ENCODE measurements at regions not wholly inside any gene's neighbourhood (a gene's known extent, or its start where the extent isn't known, plus 50 kb on each side); places are given as distances from the start of the nearest gene placed in this dataset.

- no peaks in the 10 kb centered on the region for H3K27me3 ChIP-seq (ENCODE audit: control insufficient read depth, insufficient read depth, low read length, poor library complexity, severe bottlenecking)
- no peak overlapping the region for H3K4me3 ChIP-seq (ENCODE audit: insufficient read depth, low read depth, low read length)
- 94 to 95% methylated on average over 4 of the region's 4 CpGs for WGBS, 2 experiments
- H3K27ac ChIP-seq (ENCODE audit: insufficient read depth, low read depth, low read length, poor library complexity, severe bottlenecking) = no peak overlapping the region
- H3K9me3 ChIP-seq (ENCODE audit: control insufficient read depth, low read length) = no peaks in the 10 kb centered on the region
- H3K4me1 ChIP-seq (ENCODE audit: control insufficient read depth, insufficient read depth, low read length) = no peaks in the 10 kb centered on the region
- no peaks in the 10 kb centered on the region for H3K36me3 ChIP-seq (ENCODE audit: control insufficient read depth, insufficient read depth, low read length)
These were observed 618.9 kb downstream of the NPHP4 start for GRCh38 chr1:5373281-5373680.

- Histone ChIP-seq H3K4me3 (ENCODE audit: insufficient read depth, low read depth, low read length) (no peak overlapping the region), H3K27me3 (ENCODE audit: control insufficient read depth, insufficient read depth, low read length, poor library complexity, severe bottlenecking) (no peaks in the 10 kb centered on the region), H3K4me1 (ENCODE audit: control insufficient read depth, insufficient read depth, low read length) (peaks cover 6% of the 10 kb centered on the region), H3K9me3 (ENCODE audit: control insufficient read depth, low read length) (no peaks in the 10 kb centered on the region), H3K27ac (ENCODE audit: insufficient read depth, low read depth, low read length, poor library complexity, severe bottlenecking) (no peak overlapping the region), H3K36me3 (ENCODE audit: control insufficient read depth, insufficient read depth, low read length) (no peaks in the 10 kb centered on the region)
- 92% methylated on average over 7 of the region's 7 CpGs for WGBS, 2 experiments
These were observed 621.0 kb downstream of the NPHP4 start for GRCh38 chr1:5371270-5371669.

- no peaks in the 10 kb centered on the region for H3K36me3 ChIP-seq (ENCODE audit: control insufficient read depth, insufficient read depth, low read length)
- 93 to 97% methylated on average over 2 to 3 of the region's 3 CpGs for WGBS, 2 experiments
- H3K4me1 ChIP-seq (ENCODE audit: control insufficient read depth, insufficient read depth, low read length) = peaks cover 11% of the 10 kb centered on the region
- no peak overlapping the region for H3K27ac ChIP-seq (ENCODE audit: insufficient read depth, low read depth, low read length, poor library complexity, severe bottlenecking)
- H3K9me3 ChIP-seq (ENCODE audit: control insufficient read depth, low read length) = no peaks in the 10 kb centered on the region
- H3K27me3 ChIP-seq (ENCODE audit: control insufficient read depth, insufficient read depth, low read length, poor library complexity, severe bottlenecking) = no peaks in the 10 kb centered on the region
- H3K4me3 ChIP-seq (ENCODE audit: insufficient read depth, low read depth, low read length) = no peak overlapping the region
These were observed 621.9 kb downstream of the NPHP4 start for GRCh38 chr1:5370311-5370710.

GRCh38 chr1:5369223-5369622 lies 623.0 kb downstream of the NPHP4 start:
- Histone ChIP-seq H3K27ac (ENCODE audit: insufficient read depth, low read depth, low read length, poor library complexity, severe bottlenecking) (no peak overlapping the region), H3K9me3 (ENCODE audit: control insufficient read depth, low read length) (no peaks in the 10 kb centered on the region), H3K27me3 (ENCODE audit: control insufficient read depth, insufficient read depth, low read length, poor library complexity, severe bottlenecking) (no peaks in the 10 kb centered on the region), H3K36me3 (ENCODE audit: control insufficient read depth, insufficient read depth, low read length) (no peaks in the 10 kb centered on the region), H3K4me1 (ENCODE audit: control insufficient read depth, insufficient read depth, low read length) (peaks cover 11% of the 10 kb centered on the region), H3K4me3 (ENCODE audit: insufficient read depth, low read depth, low read length) (no peak overlapping the region)
- 92 to 95% methylated on average over 1 of the region's 1 CpG for WGBS, 2 experiments

- Histone ChIP-seq H3K9me3 (ENCODE audit: control insufficient read depth, low read length) (no peaks in the 10 kb centered on the region), H3K4me1 (ENCODE audit: control insufficient read depth, insufficient read depth, low read length) (peaks cover 11% of the 10 kb centered on the region), H3K27me3 (ENCODE audit: control insufficient read depth, insufficient read depth, low read length, poor library complexity, severe bottlenecking) (no peaks in the 10 kb centered on the region), H3K36me3 (ENCODE audit: control insufficient read depth, insufficient read depth, low read length) (no peaks in the 10 kb centered on the region), H3K4me3 (ENCODE audit: insufficient read depth, low read depth, low read length) (no peak overlapping the region), H3K27ac (ENCODE audit: insufficient read depth, low read depth, low read length, poor library complexity, severe bottlenecking) (no peak overlapping the region)
- WGBS, 2 experiments = 97 to 98% methylated on average over 5 of the region's 5 CpGs
These were observed 624.0 kb downstream of the NPHP4 start for GRCh38 chr1:5368201-5368600.

- WGBS, 2 experiments = 94 to 95% methylated on average over 6 of the region's 6 CpGs
These were observed 624.9 kb downstream of the NPHP4 start for GRCh38 chr1:5367306-5367705.

GRCh38 chr1:5365751-5366150 lies 626.5 kb downstream of the NPHP4 start:
- Histone ChIP-seq H3K36me3 (ENCODE audit: control insufficient read depth, insufficient read depth, low read length) (no peaks in the 10 kb centered on the region), H3K4me3 (ENCODE audit: insufficient read depth, low read depth, low read length) (no peak overlapping the region), H3K4me1 (ENCODE audit: control insufficient read depth, insufficient read depth, low read length) (peaks cover 11% of the 10 kb centered on the region), H3K27ac (ENCODE audit: insufficient read depth, low read depth, low read length, poor library complexity, severe bottlenecking) (no peak overlapping the region), H3K9me3 (ENCODE audit: control insufficient read depth, low read length) (no peaks in the 10 kb centered on the region), H3K27me3 (ENCODE audit: control insufficient read depth, insufficient read depth, low read length, poor library complexity, severe bottlenecking) (no peaks in the 10 kb centered on the region)
- WGBS, 2 experiments = 72 to 78% methylated on average over 5 of the region's 5 CpGs

More at GRCh38 chr1:5367306-5367705, 624.9 kb downstream of the NPHP4 start:
- Histone ChIP-seq H3K4me3 (ENCODE audit: insufficient read depth, low read depth, low read length) (no peak overlapping the region), H3K27ac (ENCODE audit: insufficient read depth, low read depth, low read length, poor library complexity, severe bottlenecking) (no peak overlapping the region), H3K36me3 (ENCODE audit: control insufficient read depth, insufficient read depth, low read length) (no peaks in the 10 kb centered on the region), H3K4me1 (ENCODE audit: control insufficient read depth, insufficient read depth, low read length) (peaks cover 11% of the 10 kb centered on the region), H3K9me3 (ENCODE audit: control insufficient read depth, low read length) (no peaks in the 10 kb centered on the region), H3K27me3 (ENCODE audit: control insufficient read depth, insufficient read depth, low read length, poor library complexity, severe bottlenecking) (no peaks in the 10 kb centered on the region)

- no peaks in the 10 kb centered on the region for H3K36me3 ChIP-seq (ENCODE audit: control insufficient read depth, insufficient read depth, low read length)
- 91% methylated on average over 6 of the region's 6 CpGs for WGBS, 2 experiments
- no peak overlapping the region for H3K4me3 ChIP-seq (ENCODE audit: insufficient read depth, low read depth, low read length)
- H3K4me1 ChIP-seq (ENCODE audit: control insufficient read depth, insufficient read depth, low read length) = peaks cover 11% of the 10 kb centered on the region
- H3K9me3 ChIP-seq (ENCODE audit: control insufficient read depth, low read length) = no peaks in the 10 kb centered on the region
- H3K27me3 ChIP-seq (ENCODE audit: control insufficient read depth, insufficient read depth, low read length, poor library complexity, severe bottlenecking) = no peaks in the 10 kb centered on the region
- H3K27ac ChIP-seq (ENCODE audit: insufficient read depth, low read depth, low read length, poor library complexity, severe bottlenecking) = no peak overlapping the region
These were observed 627.6 kb downstream of the NPHP4 start for GRCh38 chr1:5364591-5364990.

- no peaks in the 10 kb centered on the region for H3K9me3 ChIP-seq (ENCODE audit: control insufficient read depth, low read length)
- no peak overlapping the region for H3K27ac ChIP-seq (ENCODE audit: insufficient read depth, low read depth, low read length, poor library complexity, severe bottlenecking)
- H3K36me3 ChIP-seq (ENCODE audit: control insufficient read depth, insufficient read depth, low read length) = no peaks in the 10 kb centered on the region
- 87% methylated on average over 3 of the region's 3 CpGs; no CpG with 5 or more reads in 1 of the 2 experiments for WGBS, 2 experiments
- no peak overlapping the region for H3K4me3 ChIP-seq (ENCODE audit: insufficient read depth, low read depth, low read length)
- no peaks in the 10 kb centered on the region for H3K27me3 ChIP-seq (ENCODE audit: control insufficient read depth, insufficient read depth, low read length, poor library complexity, severe bottlenecking)
- H3K4me1 ChIP-seq (ENCODE audit: control insufficient read depth, insufficient read depth, low read length) = no peaks in the 10 kb centered on the region
These were observed 637.5 kb downstream of the NPHP4 start for GRCh38 chr1:5354681-5355080.

- no peak overlapping the region for H3K27ac ChIP-seq (ENCODE audit: insufficient read depth, low read depth, low read length, poor library complexity, severe bottlenecking)
- H3K4me1 ChIP-seq (ENCODE audit: control insufficient read depth, insufficient read depth, low read length) = no peaks in the 10 kb centered on the region
- no peaks in the 10 kb centered on the region for H3K9me3 ChIP-seq (ENCODE audit: control insufficient read depth, low read length)
- H3K4me3 ChIP-seq (ENCODE audit: insufficient read depth, low read depth, low read length) = no peak overlapping the region
- WGBS, 2 experiments = 76 to 81% methylated on average over 4 of the region's 4 CpGs
- no peaks in the 10 kb centered on the region for H3K27me3 ChIP-seq (ENCODE audit: control insufficient read depth, insufficient read depth, low read length, poor library complexity, severe bottlenecking)
- no peaks in the 10 kb centered on the region for H3K36me3 ChIP-seq (ENCODE audit: control insufficient read depth, insufficient read depth, low read length)
These were observed 640.9 kb downstream of the NPHP4 start for GRCh38 chr1:5351366-5351765.

- 94 to 95% methylated on average over 6 of the region's 6 CpGs for WGBS, 2 experiments
- H3K36me3 ChIP-seq (ENCODE audit: control insufficient read depth, insufficient read depth, low read length) = no peaks in the 10 kb centered on the region
- H3K4me1 ChIP-seq (ENCODE audit: control insufficient read depth, insufficient read depth, low read length) = no peaks in the 10 kb centered on the region
- no peak overlapping the region for H3K4me3 ChIP-seq (ENCODE audit: insufficient read depth, low read depth, low read length)
- H3K27me3 ChIP-seq (ENCODE audit: control insufficient read depth, insufficient read depth, low read length, poor library complexity, severe bottlenecking) = no peaks in the 10 kb centered on the region
- no peak overlapping the region for H3K27ac ChIP-seq (ENCODE audit: insufficient read depth, low read depth, low read length, poor library complexity, severe bottlenecking)
- H3K9me3 ChIP-seq (ENCODE audit: control insufficient read depth, low read length) = no peaks in the 10 kb centered on the region
These were observed 642.7 kb downstream of the NPHP4 start for GRCh38 chr1:5349526-5349925.

Measured in ectodermal cell (in vitro differentiated cells).